ENCODE measurements at regions not wholly inside any gene's neighbourhood (a gene's known extent, or its start where the extent isn't known, plus 50 kb on each side); places are given as distances from the start of the nearest gene placed in this dataset.
"Not testable (repeated sequence)": the region's sequence is repeated elsewhere in the genome, so short reads cannot be mapped to it uniquely, and the experiment has no call there.

DNA sequence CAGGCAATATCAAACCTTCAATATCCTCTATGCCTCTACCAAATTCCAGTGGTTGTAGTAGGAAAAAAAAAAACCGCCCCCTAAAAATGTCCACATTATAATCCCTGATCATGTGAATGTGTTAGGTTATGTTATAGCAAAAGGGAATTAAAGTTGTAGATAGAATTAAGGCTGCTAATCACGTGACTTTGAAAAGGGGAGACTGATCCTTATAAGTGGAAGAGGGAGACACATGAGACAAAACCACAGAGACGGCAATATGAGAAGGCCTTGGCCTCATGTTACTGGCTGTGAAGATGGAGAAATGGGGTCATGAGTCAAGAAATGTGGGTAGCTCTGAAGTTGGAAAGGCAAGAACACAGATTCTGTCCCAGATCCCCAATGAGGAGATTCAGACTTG is 1711.3 kb downstream of the KHDRBS2 start:
- DNase-seq = not testable (repeated sequence)

DNA sequence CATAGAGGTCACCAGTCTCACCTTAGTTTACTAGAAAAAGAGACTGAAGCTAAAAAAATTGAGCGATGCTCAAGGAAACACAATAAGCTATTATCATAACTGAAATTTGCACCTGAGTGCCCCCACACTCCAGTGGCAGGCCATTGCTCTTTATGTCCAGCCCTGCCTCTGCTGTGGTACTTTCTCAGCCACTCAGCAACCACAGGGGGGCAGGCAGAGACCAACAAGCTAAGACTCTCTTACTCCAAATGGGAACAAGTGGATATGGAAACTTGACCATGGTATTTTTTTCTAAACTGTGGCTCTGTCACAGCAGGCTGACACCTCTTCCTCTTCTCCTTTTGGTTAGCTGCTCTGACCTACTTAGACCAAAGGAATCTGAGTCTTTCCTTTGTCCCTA is 1713.4 kb downstream of the KHDRBS2 start:
- not testable (repeated sequence) for DNase-seq

DNA sequence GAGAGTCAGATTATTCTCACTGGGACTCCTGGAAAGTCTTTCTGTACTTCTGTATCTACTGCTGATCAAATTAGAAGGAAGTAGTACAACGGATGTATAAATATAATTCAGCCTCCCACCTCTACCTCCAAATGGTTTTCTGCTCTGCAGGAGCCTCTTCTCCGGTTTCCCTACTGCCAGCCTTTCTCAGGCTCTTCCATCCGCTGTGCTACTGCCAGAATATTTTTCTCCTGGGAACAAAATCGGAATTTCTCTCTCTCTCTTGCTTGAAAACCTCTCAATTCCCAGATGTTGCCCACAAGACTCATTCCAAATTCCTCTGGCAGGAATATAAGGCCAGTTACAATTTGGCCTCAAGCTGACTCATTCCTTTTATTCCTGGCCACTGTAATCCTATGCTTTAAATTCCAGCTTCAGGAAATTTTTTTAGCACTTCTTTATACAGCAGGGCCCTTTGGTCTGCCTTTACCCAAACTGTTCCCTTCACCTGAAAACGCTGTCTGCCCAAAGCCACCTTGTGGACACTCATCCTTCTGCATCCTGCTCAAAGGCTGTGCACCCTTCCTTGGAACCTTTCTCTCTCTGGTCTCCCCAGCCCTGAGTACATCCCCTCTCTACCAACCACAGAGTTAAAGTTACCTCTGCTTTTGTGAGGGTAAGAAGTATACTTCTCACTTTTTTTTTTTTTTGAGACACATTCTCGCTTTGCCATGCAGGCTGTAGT is 1714.6 kb downstream of the KHDRBS2 start:
- DNase-seq = not testable (repeated sequence)

DNA sequence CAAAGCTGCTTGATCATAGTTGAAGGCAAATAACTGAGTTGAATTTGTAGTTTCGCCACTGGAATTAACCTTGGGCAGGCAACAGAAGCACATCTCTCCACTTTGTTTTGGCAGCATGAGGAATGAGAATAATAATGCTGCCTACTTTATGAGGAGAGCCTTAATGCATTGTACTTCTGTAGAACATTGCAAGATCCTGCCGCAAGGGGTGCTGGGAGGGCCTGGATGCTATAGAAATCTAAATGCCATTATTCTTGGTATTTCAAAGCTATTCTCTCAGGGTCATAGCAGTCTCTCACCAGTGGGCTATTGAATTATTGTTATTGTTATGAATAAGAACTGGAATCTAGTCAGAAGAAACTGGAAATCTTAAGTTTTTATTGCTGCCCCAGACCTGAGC is 1715.4 kb downstream of the KHDRBS2 start:
- not testable (repeated sequence) for DNase-seq

DNA sequence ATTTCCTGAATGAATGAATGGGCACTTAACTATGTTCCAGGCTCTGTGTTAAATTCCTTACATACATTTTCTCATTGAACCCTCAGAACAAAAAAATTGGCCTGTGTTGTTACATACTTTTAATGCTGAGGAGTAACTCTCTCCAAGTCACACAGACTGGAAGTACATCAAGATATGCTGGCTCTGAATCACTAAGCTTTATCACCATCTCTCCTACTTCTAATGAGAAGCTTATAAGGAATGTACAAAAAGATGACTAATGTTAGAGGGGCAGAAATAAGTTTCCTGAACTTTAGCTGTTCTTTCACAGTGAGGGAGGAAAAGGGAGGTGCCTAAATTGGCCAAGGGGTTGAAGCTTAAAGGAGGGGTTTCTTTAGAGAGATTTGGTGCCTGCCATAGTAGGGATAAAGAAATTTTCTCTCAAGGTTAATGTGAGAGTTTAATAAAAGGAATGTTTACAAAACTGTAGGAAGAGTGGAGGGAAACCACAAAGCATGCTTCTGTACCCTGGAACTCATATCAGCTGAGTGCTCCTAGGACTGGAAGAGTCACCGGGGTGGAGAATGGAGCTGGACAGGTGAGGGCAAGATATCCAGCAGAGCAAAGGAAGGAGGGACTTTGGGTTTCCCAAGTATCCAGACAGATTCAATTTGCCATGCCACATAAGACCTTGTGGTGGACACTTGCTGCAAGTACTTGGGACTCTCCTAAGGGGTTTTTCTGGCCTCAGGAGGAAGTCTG is 1718.4 kb downstream of the KHDRBS2 start:
- DNase-seq = not testable (repeated sequence)

DNA sequence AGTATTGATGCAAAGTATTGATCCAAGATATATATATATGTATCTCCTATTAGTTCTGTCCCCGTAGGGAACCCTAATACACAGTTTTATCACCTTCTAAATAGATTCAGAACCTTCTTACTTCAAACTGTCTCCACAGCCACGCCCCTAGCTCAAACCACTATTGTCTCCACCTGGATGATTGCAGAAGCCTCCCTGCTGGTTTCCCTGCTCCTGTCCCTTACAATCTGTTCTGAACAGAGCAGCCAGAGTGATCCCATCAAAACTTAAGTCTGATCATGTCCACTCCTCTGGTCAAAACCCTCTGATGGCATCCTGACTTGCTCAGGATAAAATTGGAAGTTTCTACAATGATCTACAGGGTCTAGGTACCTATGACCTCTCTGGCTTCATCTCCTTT is 1719.6 kb downstream of the KHDRBS2 start:
- not testable (repeated sequence) for DNase-seq

DNA sequence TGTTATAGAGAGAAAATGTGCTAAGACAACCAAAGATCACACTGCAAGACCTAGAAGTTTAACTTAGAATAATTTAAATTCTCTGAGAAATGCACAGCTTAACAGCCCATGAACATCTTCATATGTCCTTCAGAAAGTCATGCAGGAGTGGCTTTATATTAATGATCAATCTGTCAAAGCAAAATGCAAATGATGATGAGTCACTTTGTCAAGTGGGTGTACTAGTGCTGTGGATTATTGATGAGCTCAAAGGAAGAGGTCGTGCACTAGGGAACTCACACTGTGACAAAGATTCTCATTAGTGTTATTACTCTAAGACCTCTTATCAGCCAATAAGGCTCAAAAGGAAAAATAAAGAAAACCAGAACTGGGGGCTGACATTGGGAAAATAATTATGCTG is 1726.3 kb downstream of the KHDRBS2 start:
- DNase-seq = not testable (repeated sequence)

DNA sequence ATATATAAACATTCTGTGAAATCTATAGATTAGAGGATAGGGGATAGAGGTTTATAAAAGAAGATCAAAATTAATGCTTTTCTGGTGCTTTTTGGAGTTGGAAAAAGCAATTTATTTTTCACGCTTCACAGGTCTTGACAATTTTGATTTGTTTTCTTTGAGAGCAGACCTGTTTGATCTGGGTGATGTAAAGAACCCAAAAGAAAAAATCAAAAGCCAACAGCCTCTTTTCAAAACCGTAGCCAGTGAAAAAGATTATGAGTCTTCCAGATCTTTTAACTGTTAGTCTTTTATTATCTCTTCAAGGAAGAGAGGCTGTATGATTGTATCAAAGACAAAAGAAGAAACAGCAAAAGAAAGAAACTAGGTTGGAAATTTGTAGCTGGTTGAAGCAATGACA is 1738.7 kb downstream of the KHDRBS2 start:
- DNase-seq = not testable (repeated sequence)

DNA sequence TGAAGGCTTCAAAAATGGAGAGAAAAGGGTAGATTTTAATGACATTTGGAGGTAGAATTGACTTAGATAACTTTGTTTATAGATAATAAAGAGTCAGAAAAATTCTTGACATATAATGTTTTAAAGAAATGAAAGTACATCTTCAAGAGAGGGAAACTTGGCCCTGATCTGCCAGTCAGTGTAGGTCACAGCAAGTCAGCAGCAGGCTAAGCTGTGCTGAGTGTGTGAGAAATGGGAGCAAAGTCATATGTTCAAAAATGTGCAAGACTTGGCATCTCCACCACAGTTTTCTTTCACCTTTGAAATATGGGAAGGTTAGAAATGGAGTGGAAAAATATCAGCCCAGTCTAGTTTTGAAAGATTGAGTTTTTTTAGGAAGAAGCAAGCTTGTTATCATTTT is 1761.3 kb downstream of the KHDRBS2 start:
- DNase-seq = not testable (repeated sequence)

DNA sequence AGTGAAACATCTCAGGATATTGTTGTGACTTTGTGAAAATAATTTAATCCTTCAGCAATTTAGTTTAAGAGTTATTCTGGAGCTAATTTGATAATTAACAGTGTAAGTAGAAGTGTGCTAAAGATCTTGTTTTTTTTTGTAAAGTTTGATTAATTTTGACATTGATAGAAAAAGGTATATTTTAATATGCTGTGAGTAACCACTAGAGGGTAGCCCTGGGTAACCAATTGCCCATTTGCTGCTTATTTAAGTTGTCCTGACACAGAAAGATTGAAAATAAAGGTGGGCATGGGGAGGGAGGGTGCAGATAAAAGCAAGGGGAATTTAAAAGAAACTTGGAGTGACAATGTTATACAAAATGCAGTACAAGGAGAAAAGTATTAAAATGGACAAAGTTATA is 1808.3 kb downstream of the KHDRBS2 start:
- DNase-seq = not testable (repeated sequence)

DNA sequence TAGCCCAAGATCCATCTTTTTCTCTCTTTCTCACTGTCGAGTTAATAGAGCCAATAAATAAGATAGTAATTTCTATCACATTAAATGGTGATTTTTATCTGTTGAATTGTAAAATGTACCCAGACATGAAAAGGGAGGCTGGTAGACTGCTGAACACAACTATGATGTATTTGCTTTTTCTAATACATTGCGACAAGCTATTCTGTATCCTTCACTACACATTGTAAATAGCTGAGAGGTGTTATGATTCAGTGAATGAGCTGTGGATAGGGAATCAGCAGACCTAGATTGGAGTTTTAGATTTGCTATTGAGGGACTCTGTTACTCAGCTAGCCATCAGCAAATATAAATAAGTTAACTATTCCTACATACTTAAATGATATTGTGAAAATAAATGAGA is 1812.2 kb downstream of the KHDRBS2 start:
- not testable (repeated sequence) for DNase-seq

DNA sequence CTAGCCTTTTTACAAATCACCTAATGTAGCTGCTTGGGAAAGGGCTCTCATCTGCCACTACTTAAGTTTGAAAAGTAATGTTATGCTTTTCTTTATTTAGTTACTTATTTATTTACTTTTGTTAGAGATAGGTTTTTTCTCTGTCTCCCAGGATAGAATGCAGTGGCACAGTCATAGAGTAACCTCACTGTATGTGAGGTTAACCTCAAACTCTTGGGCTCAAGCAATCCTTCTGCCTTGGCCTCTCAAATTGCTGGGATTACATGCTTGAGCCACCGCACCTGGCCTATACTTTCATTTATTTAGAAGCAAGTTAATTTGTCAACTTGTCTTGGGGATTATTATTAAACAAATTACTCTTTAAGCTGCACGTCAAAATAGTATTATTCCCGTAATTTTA is 1814.6 kb downstream of the KHDRBS2 start:
- DNase-seq = not testable (repeated sequence)

DNA sequence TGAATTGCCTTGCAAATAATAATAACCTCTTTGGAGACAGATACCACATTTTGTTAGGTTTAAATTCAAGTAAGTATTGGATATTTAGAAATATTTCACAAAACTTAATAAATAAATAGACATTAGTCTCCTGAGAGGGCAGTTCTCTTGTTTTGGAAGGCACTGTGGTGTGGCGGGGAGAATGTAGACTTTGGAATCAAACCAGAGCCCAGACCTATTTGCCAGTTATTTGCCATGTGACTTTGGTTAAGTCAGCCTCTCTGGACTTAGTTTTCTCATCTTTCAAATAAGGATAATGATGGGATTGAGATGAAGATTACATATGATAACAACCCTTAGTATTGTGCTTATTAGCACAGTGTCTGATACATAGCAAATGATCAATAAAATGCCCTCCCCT is 1835.6 kb downstream of the KHDRBS2 start:
- not testable (repeated sequence) for DNase-seq

DNA sequence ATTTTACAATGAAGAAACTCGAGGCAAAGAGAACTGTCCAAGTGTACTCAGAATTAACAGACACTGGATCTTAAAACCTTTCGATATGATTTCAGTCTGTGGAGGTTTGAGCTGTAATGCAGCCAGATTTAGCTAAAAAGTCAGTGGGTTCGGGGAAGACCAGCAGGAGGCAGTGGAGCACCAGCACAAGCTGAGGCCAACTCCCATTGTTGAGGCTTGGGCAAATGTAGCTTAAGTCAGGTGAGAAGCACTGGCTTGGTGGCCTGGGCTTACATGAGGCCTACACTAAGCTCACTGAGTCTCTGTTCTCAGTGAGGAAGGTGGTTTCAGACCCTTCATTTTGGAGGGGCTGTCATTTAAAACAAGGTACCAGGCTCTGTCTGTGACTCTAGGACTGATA is 1841.5 kb downstream of the KHDRBS2 start:
- not testable (repeated sequence) for DNase-seq

DNA sequence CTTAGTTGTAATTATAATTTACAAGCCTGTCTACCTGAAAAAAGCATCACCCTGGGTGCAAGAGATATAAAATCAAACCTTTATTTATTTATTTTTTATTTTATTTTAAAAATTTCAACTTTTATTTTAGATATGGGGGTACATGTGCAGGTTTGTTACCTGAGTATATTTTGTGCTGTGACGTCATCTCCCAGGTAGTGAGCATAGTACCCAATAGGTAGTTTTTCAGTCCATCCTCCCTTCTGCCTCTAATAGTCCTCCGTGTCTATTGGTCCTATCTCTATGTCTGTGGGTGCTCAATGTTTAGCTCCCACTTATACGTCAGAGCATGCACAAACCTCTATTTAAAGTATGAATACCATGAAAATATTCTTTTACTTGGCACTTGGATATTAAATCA is 1846.3 kb downstream of the KHDRBS2 start:
- not testable (repeated sequence) for DNase-seq

DNA sequence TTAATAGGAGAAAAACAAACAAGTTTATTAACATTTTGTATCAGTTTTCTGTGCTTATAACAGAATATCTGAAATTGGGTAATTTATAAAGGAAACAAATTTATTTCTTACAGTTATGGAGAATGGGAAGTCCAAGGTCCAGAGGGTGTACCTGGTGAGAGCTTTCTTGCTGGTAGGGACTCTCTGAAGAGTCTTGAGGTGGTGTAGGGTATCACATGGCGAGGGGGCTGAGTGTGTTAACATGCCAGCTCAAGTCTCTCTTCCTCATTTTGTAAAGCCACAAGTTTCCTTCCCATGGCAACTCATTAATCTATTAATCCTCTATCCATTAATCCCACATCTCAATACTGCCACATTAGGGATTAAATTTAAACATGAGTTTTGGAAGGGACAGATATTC is 1863.3 kb downstream of the KHDRBS2 start:
- not testable (repeated sequence) for DNase-seq

DNA sequence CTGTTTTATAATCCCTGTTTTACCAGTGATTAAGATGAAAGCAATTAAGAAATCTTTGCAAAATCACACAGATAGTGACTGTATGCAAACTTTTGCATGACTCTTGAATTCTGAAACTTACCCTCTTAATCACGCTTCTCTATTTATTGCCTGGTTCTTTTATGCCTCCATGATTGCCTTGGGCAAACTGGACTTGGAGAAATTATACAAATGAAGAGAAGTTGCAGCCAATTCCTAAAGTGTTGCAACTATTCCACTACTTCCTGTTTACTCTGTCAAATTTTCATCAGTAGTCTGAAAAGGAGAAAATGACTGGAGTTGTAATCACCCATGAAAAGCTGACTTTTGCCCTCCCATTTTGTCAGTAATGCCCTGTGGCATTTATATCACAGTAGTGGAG is 1869.9 kb downstream of the KHDRBS2 start:
- DNase-seq = not testable (repeated sequence)

DNA sequence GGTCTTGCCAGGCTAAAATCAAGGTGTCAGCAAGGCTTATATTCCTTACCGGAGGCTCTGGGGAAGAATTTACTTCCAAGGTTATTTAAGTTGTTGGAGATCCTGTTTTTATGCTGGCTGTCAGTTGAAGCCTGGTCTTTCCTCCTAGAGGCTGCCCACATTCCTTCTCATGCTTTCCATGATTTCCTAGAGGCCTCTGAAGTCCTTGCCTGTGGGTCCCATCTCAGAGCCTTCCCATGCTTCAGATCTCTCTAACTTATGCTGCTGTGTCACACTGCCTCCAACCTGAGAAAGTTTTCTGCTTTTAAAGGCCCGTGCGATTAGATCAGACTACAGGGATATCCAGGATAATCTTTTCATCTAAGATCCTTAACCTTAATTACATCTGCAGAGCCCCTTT is 1877.3 kb downstream of the KHDRBS2 start:
- not testable (repeated sequence) for DNase-seq

DNA sequence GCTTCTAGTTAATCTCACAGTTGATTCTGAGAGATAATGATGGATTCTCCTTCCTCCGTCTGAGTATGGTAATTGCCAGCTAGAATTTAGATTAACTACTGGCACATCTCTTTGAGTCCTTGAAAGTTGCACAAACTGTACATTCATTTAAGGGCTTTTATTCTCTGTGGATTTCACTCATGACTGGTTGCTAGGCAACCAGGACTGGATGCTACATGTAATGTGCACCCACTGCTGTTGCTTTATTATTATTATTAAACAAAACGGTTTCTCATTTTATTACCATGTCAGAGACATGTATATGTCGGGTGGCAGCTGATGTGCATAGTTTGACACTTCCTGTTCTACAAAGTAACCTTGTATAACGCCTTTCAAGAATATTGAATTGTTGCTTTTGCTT is 1882.8 kb downstream of the KHDRBS2 start:
- not testable (repeated sequence) for DNase-seq

DNA sequence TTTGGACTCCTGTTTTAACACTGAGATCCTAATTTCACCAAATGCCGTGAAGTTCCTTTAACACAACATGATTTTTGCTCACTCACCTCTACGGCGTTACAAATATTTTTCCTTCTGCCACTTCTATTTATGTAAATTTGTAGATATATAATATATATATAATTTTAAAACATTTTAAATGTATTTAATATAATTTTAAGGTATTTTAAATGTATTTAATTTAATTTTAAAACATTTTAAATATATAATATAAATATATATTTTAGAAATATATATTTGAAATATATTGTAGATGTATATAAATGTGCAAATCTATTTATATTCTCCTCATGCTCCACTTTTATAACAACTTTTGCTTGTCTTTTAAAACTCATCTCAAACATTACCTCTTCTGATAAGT is 1883.5 kb downstream of the KHDRBS2 start:
- not testable (repeated sequence) for DNase-seq

DNA sequence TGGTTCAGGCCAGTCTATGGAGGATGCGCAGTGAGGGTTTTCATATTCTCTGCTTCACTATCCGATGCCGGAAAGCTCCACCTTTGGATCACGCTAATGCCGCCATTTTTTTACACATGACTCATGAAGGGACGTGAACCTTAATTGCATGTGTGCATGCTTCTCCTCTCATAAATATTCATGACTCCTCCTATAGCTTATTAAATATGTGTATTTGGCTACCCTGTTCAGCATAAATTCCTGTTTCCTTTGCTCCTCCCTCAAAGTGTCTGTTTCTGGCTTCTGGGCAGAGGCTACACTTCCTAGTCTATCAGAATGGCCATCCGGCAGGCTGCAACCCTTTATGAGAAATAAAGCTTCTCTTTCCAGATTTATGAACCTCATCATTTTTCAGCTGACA is 1890.8 kb downstream of the KHDRBS2 start:
- DNase-seq = not testable (repeated sequence)

DNA sequence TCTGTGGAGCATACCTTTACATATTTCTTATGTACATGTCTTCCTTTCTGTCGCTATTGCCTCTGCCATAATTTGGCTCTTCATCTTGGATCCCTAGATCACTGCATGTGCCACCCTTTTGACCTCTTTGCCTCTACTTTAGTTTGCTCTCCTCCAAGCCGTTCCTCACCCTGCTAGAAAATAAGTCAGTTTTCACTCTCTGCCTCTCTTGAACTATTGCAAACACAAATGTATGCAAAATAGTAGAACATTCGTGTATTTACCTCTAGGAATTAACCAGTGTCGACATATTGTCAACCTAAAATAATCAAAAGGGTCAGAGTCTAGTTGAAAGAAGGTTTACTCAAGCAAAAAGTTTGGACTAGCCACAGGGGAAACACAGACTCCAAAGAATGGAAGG is 1893.1 kb downstream of the KHDRBS2 start:
- DNase-seq = not testable (repeated sequence)

DNA sequence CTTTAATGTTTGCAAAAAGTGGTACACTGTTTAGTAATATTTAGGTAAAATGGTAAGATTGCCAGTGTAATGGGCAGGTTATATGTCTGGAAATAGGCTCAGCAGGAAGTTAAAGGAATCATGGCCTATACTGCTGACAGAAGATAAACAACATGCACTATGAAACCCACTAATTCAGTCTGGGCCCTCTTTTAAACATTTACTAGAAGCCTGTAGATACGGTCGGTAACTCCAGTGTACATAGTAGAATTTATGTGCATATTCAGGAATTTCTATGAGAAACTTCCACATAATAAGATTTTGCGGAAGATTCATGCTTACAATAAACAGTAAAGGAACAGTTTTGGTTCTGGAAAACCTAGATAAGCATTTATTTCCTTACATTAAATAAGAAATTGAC is 1896.9 kb downstream of the KHDRBS2 start:
- DNase-seq = not testable (repeated sequence)

DNA sequence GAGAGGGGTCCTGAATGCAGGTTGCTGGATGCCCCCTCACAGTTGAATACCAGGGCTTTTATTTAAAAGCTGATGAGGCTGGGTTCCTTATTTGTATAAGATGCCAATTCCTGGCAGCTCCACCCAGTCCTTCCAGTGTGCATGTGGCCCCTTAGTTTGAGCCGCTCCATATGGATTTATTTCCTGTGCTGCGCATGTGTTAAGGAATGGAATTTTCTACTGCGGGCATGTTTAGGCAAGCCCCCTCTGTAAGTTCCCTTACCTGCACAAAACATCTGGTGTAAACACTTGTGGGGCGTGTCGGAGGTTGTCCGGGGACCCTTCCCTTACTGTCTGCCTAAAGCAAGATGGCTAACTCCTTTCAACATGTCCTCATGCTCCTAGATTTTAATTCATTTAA is 1901.4 kb downstream of the KHDRBS2 start:
- DNase-seq = not testable (repeated sequence)

All from right kidney (tissue), 1 donor.